ENCODE measurements at regions not wholly inside any gene's neighbourhood (a gene's known extent, or its start where the extent isn't known, plus 50 kb on each side); places are given as distances from the start of the nearest gene placed in this dataset.

- no peak for DNase-seq (ENCODE audit: low read depth)
These were observed 92.1 kb upstream of the IER5L start for GRCh38 chr9:129270205-129270604.

GRCh38 chr9:129267141-129267540, 89.1 kb upstream of the IER5L start:
- no peak for DNase-seq (ENCODE audit: low read depth)

GRCh38 chr9:129266536-129266935, 88.5 kb upstream of the IER5L start:
- no peak for DNase-seq (ENCODE audit: low read depth)

- no peak for DNase-seq (ENCODE audit: low read depth)
These were observed 86.3 kb upstream of the IER5L start for GRCh38 chr9:129264388-129264787.

- DNase-seq (ENCODE audit: low read depth), result no peak
These were observed 85.8 kb upstream of the IER5L start for GRCh38 chr9:129263836-129264235.

- no peak for DNase-seq (ENCODE audit: low read depth)
These were observed 84.2 kb upstream of the IER5L start for GRCh38 chr9:129262261-129262660.

GRCh38 chr9:129259375-129259774, 81.3 kb upstream of the IER5L start:
- DNase-seq (ENCODE audit: low read depth), result no peak

- no peak for DNase-seq (ENCODE audit: low read depth)
These were observed 80.8 kb upstream of the IER5L start for GRCh38 chr9:129258823-129259301.

- peak; percentile 90 for DNase-seq (ENCODE audit: low read depth)
These were observed 80.2 kb upstream of the IER5L start for GRCh38 chr9:129258124-129258822.

GRCh38 chr9:129256959-129257713, 79.1 kb upstream of the IER5L start:
- no peak for DNase-seq (ENCODE audit: low read depth)

GRCh38 chr9:129254566-129255287, 76.7 kb upstream of the IER5L start:
- DNase-seq (ENCODE audit: low read depth), result no peak

- peak; percentile 52 for DNase-seq (ENCODE audit: low read depth)
These were observed 75.8 kb upstream of the IER5L start for GRCh38 chr9:129253803-129254381.

- no peak for DNase-seq (ENCODE audit: low read depth)
These were observed 75.1 kb upstream of the IER5L start for GRCh38 chr9:129252937-129253802.

GRCh38 chr9:129250786-129251185, 72.7 kb upstream of the IER5L start:
- DNase-seq (ENCODE audit: low read depth), result peak; percentile 74

GRCh38 chr9:129247285-129248153, 69.5 kb upstream of the IER5L start:
- no peak for DNase-seq (ENCODE audit: low read depth)

- DNase-seq (ENCODE audit: low read depth), result peak; percentile 47
These were observed 67.2 kb upstream of the IER5L start for GRCh38 chr9:129245276-129245675.

GRCh38 chr9:129242971-129243561, 65.0 kb upstream of the IER5L start:
- peak; percentile 50 for DNase-seq (ENCODE audit: low read depth)

GRCh38 chr9:129242191-129242941, 64.3 kb upstream of the IER5L start:
- no peak for DNase-seq (ENCODE audit: low read depth)

GRCh38 chr9:129241725-129242124, 63.7 kb upstream of the IER5L start:
- no peak for DNase-seq (ENCODE audit: low read depth)

All from iris pigment epithelial cell (primary cell).